ENCODE measurements at regions not wholly inside any gene's neighbourhood (a gene's known extent, or its start where the extent isn't known, plus 50 kb on each side); places are given as distances from the start of the nearest gene placed in this dataset.

DNA sequence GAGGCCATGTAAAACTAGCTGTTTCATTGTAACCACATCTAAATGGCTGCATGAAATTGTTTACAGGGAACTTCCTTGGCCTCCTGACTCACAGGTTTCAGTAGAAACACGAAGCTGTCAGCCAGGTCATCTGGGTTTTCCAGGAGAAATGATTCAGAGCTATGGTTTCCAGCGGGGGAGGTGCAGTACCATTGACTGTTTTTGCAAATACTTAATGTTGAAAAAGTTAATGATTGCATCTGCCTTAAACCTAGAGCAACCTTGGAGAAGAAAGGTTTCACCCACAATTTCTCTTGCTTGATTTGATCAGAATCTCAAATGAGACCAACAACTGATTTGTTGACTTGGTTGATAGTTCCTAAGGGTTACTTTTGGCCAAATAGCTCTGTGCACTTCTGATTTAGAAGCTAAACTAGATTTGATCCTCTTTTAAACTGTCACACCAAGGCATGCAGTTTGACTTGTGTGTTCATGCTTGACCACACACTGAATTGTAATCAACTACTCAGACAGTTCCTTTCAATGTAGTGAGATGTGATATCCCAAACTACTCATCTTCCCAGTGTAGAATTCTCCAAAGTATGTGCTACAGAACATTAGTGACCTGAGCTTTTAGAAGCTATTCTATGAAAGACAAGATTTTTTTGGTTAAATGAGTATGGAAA, 193.5 kb upstream of the CHST9 start:
- TF ChIP-seq, protein P1, sequence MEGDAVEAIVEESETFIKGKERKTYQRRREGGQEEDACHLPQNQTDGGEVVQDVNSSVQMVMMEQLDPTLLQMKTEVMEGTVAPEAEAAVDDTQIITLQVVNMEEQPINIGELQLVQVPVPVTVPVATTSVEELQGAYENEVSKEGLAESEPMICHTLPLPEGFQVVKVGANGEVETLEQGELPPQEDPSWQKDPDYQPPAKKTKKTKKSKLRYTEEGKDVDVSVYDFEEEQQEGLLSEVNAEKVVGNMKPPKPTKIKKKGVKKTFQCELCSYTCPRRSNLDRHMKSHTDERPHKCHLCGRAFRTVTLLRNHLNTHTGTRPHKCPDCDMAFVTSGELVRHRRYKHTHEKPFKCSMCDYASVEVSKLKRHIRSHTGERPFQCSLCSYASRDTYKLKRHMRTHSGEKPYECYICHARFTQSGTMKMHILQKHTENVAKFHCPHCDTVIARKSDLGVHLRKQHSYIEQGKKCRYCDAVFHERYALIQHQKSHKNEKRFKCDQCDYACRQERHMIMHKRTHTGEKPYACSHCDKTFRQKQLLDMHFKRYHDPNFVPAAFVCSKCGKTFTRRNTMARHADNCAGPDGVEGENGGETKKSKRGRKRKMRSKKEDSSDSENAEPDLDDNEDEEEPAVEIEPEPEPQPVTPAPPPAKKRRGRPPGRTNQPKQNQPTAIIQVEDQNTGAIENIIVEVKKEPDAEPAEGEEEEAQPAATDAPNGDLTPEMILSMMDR (conservative IDR thresholded peaks at IDR 0.05 in 1 of 2, IDR thresholded peaks at IDR 0.05 in 1 of 2; ENCODE audit: low read depth in 1 of 2, low read length in 2 of 2): no peak
- TF ChIP-seq EZH2 (IDR thresholded peaks at IDR 0.05; ENCODE audit: low read length, missing control alignments): no peak

All from fibroblast of lung (primary cell).